MCF 10A (cell line): ENCODE measurements at regions not wholly inside any gene's neighbourhood (a gene's known extent, or its start where the extent isn't known, plus 50 kb on each side); places are given as distances from the start of the nearest gene placed in this dataset.

ENCODE experiments used
- BruUV-seq: library from RNA; stranded (reverse); fragments of 400-500 nt; replicated peaks from 2 replicates; lab custom pipeline; 2021; lab: Mats Ljungman, UMichigan
- CTCF ChIA-PET: fragments of 300-600 bp; sonication (Branson Sonifier 250); formaldehyde crosslinking; extraction: SDS; loops from one replicate; lab custom pipeline; 2021; ENCODE audit warnings: antibody characterized with exemption, inconsistent platforms; lab: Yijun Ruan, JAX
- POLR2A ChIA-PET: fragments of 300-600, 350-650 bp; sonication (Branson Sonifier 250); formaldehyde crosslinking; extraction: SDS; loops from one replicate; lab custom pipeline; 2020; ENCODE audit warnings: antibody characterized with exemption, inconsistent platforms; lab: Yijun Ruan, JAX
- DNase-seq: peaks from one replicate; pipeline ENCODE4 v3.0.0-alpha.2; 2018; ENCODE audit not compliant: unreplicated experiment
- H3K27ac Mint-ChIP-seq: one replicate; pipeline ENCODE4 v1.8.0; 2022; ENCODE audit warnings: mild to moderate bottlenecking, low read depth, mixed read lengths; ENCODE audit not compliant: unreplicated experiment
- H3K27me3 Mint-ChIP-seq: one replicate; pipeline ENCODE4 v1.8.0; 2022; ENCODE audit warnings: mixed read lengths; ENCODE audit not compliant: insufficient read depth, unreplicated experiment
- H3K36me3 Mint-ChIP-seq: one replicate; pipeline ENCODE4 v1.8.0; 2022; ENCODE audit warnings: mild to moderate bottlenecking, moderate library complexity, mixed read lengths; ENCODE audit not compliant: insufficient read depth, unreplicated experiment
- H3K4me1 Mint-ChIP-seq: one replicate; pipeline ENCODE4 v1.8.0; 2022; ENCODE audit warnings: mixed read lengths; ENCODE audit not compliant: insufficient read depth, unreplicated experiment
- H3K4me3 Mint-ChIP-seq: one replicate; pipeline ENCODE4 v1.8.0; 2022; ENCODE audit warnings: mild to moderate bottlenecking, moderate library complexity, mixed read lengths; ENCODE audit not compliant: unreplicated experiment
- H3K9me3 Mint-ChIP-seq: one replicate; pipeline ENCODE4 v1.8.0; 2022; ENCODE audit warnings: mixed read lengths; ENCODE audit not compliant: unreplicated experiment
- CTCF ChIP-seq: fragments of 200-600 bp; IDR thresholded peaks from one replicate; pipeline ENCODE4 v1.8.0; 2022; ENCODE audit warnings: antibody characterized with exemption, mild to moderate bottlenecking; ENCODE audit not compliant: unreplicated experiment
- intact Hi-C: fragments of 100-400 bp; cut with micrococcal nuclease; formaldehyde crosslinking; loops from 2 replicates; pipeline ENCODE4 v1.14.1; 2022

DNA sequence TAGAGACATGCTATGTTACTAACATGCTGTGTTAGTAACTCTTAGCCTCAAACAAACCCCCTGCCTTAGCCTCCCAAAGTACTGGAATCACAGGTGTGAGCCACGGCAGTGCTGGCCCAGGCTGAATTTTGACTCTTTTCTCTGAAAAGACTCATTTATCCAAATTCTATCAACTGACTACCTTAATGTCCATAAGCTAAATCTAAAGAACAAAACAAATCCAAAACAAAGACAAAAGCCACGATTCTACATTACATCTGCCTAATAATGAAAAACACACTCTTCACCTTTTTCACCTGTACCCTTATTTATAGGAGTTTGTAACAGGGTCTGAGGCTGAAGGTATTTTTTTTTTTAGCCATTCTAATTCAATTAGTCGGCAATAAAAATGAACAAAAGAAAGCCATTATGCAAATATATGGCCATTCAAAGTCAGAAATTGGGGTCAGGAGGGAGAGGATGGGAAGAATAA is 432.5 kb downstream of the RBFOX1 start:
- no peak overlapping the region for H3K27ac Mint-ChIP-seq
- no TSS peak for BruUV-seq
- no peak for DNase-seq
- ChIA-PET CTCF (interaction anchor here (0.7 kb wide), 1 partner anchor 407 kb away, joined by 3 read pairs; no protein-coding TSS in a partner anchor), POLR2A (interaction anchor here (0.6 kb wide), 2 partner anchors 190 to 1248 kb away, joined by 3 read pairs; no protein-coding TSS in a partner anchor)
- no peak overlapping the region for H3K4me3 Mint-ChIP-seq
- H3K27me3 Mint-ChIP-seq = no peaks in the 10 kb centered on the region
- TF ChIP-seq CTCF = no peak
- intact Hi-C loops = no loop called here
- no peaks in the 10 kb centered on the region for H3K4me1 Mint-ChIP-seq
- H3K9me3 Mint-ChIP-seq = peaks cover 27% of the 10 kb centered on the region
- no peaks in the 10 kb centered on the region for H3K36me3 Mint-ChIP-seq

DNA sequence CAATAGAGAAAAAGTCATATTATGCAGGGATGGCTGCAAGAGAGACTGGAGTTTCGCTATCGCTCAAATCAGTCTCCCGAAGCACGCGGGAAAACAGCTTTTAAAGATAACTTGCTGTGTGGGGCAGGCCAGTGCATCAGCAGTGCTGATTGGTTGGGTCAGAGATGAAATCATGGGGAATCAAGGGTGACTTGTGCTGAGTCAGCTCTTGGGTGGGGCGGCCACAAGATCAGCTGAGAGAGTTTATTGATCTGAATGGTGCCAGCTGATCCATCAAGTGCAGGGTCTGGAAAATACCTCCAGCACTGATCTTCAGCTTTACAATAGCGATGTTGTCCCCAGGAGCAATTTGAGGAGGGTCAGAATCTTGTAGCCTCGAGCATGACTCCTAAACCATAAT is 430.5 kb downstream of the RBFOX1 start:
- no peaks in the 10 kb centered on the region for H3K27me3 Mint-ChIP-seq
- POLR2A ChIA-PET = no interaction called here
- no peak overlapping the region for H3K4me3 Mint-ChIP-seq
- intact Hi-C loops = no loop called here
- BruUV-seq = no TSS peak
- peaks cover 32% of the 10 kb centered on the region for H3K9me3 Mint-ChIP-seq
- CTCF ChIA-PET = interaction anchor here (0.6 kb wide), 2 partner anchors 729 to 1081 kb away, joined by 3 read pairs; no protein-coding TSS in a partner anchor
- H3K4me1 Mint-ChIP-seq = no peaks in the 10 kb centered on the region
- DNase-seq = no peak
- H3K36me3 Mint-ChIP-seq = no peaks in the 10 kb centered on the region
- no peak for TF ChIP-seq CTCF
- no peak overlapping the region for H3K27ac Mint-ChIP-seq
